ENCODE measurements at regions not wholly inside any gene's neighbourhood (a gene's known extent, or its start where the extent isn't known, plus 50 kb on each side); places are given as distances from the start of the nearest gene placed in this dataset.

GRCh38 chr18:46297124-46297523 lies 192.9 kb downstream of the HAUS1 start:
- H3K4me1 Mint-ChIP-seq (ENCODE audit: low read depth) = peaks cover 18% of the 10 kb centered on the region
- H3K36me3 Mint-ChIP-seq (ENCODE audit: low read depth) = no peaks in the 10 kb centered on the region
- ATAC-seq = no peak
- ChIA-PET POLR2A (no interaction called here), CTCF (interaction anchor here (1.7 kb wide), 1 partner anchor 124 kb away, joined by 6 read pairs; a partner anchor contains a TSS)
- H3K9me3 Mint-ChIP-seq (ENCODE audit: insufficient read depth) = no peaks in the 10 kb centered on the region
- no peak for DNase-seq
- H3K27ac Mint-ChIP-seq = no peak overlapping the region
- peaks cover 6% of the 10 kb centered on the region for H3K27me3 Mint-ChIP-seq (ENCODE audit: low read depth)
- H3K4me3 Mint-ChIP-seq = no peak overlapping the region

- H3K9me3 Mint-ChIP-seq (ENCODE audit: insufficient read depth) = no peaks in the 10 kb centered on the region
- no peak overlapping the region for H3K4me3 Mint-ChIP-seq
- peaks cover 19% of the 10 kb centered on the region for H3K4me1 Mint-ChIP-seq (ENCODE audit: low read depth)
- peak; percentile 71 for ATAC-seq
- H3K36me3 Mint-ChIP-seq (ENCODE audit: low read depth) = no peaks in the 10 kb centered on the region
- POLR2A ChIA-PET = no interaction called here
- H3K27ac Mint-ChIP-seq = no peak overlapping the region
- DNase-seq = peak; percentile 48
- CTCF ChIA-PET = interaction anchor here (1.1 to 1.7 kb wide), 2 partner anchors 124 to 360 kb away, joined by 4 to 6 read pairs; a partner anchor contains a TSS
- peaks cover 9% of the 10 kb centered on the region for H3K27me3 Mint-ChIP-seq (ENCODE audit: low read depth)
These were observed 193.4 kb downstream of the HAUS1 start for GRCh38 chr18:46297621-46298020.

GRCh38 chr18:46298511-46298910 lies 194.3 kb downstream of the HAUS1 start:
- ATAC-seq = no peak
- Mint-ChIP-seq H3K9me3 (ENCODE audit: insufficient read depth) (no peaks in the 10 kb centered on the region), H3K36me3 (ENCODE audit: low read depth) (no peaks in the 10 kb centered on the region), H3K27ac (no peak overlapping the region), H3K4me3 (no peak overlapping the region), H3K4me1 (ENCODE audit: low read depth) (peaks cover 22% of the 10 kb centered on the region), H3K27me3 (ENCODE audit: low read depth) (peaks cover 13% of the 10 kb centered on the region)
- ChIA-PET POLR2A (no interaction called here), CTCF (interaction anchor here (1.1 to 1.7 kb wide), 3 partner anchors 17 to 359 kb away, joined by 4 to 6 read pairs (median 5); a partner anchor contains a TSS)
- no peak for DNase-seq

- H3K27me3 Mint-ChIP-seq (ENCODE audit: low read depth) = peaks cover 13% of the 10 kb centered on the region
- no peaks in the 10 kb centered on the region for H3K36me3 Mint-ChIP-seq (ENCODE audit: low read depth)
- DNase-seq = no peak
- CTCF ChIA-PET = interaction anchor here (1.4 kb wide), 1 partner anchor 18 kb away, joined by 5 read pairs; no protein-coding TSS in a partner anchor
- peaks cover 22% of the 10 kb centered on the region for H3K4me1 Mint-ChIP-seq (ENCODE audit: low read depth)
- ATAC-seq = no peak
- H3K4me3 Mint-ChIP-seq = no peak overlapping the region
- POLR2A ChIA-PET = no interaction called here
- H3K27ac Mint-ChIP-seq = no peak overlapping the region
- no peaks in the 10 kb centered on the region for H3K9me3 Mint-ChIP-seq (ENCODE audit: insufficient read depth)
These were observed 195.4 kb downstream of the HAUS1 start for GRCh38 chr18:46299465-46300008.

GRCh38 chr18:46301081-46301480 lies 196.9 kb downstream of the HAUS1 start:
- no peaks in the 10 kb centered on the region for H3K9me3 Mint-ChIP-seq (ENCODE audit: insufficient read depth)
- no peak overlapping the region for H3K4me3 Mint-ChIP-seq
- peaks cover 13% of the 10 kb centered on the region for H3K27me3 Mint-ChIP-seq (ENCODE audit: low read depth)
- peaks cover 22% of the 10 kb centered on the region for H3K4me1 Mint-ChIP-seq (ENCODE audit: low read depth)
- no peak overlapping the region for H3K27ac Mint-ChIP-seq
- ChIA-PET POLR2A (no interaction called here), CTCF (interaction anchor here (2.1 kb wide), 1 partner anchor 128 kb away, joined by 6 read pairs; a partner anchor contains a TSS)
- no peak for ATAC-seq
- no peak for DNase-seq
- H3K36me3 Mint-ChIP-seq (ENCODE audit: low read depth) = no peaks in the 10 kb centered on the region

- ATAC-seq (no peak), DNase-seq (no peak)
- H3K4me3 Mint-ChIP-seq = no peak overlapping the region
- POLR2A ChIA-PET = no interaction called here
- no peaks in the 10 kb centered on the region for H3K36me3 Mint-ChIP-seq (ENCODE audit: low read depth)
- CTCF ChIA-PET = interaction anchor here (1.7 to 2.1 kb wide), 2 partner anchors 129 to 152 kb away, joined by 3 to 6 read pairs; a partner anchor contains a TSS
- peaks cover 19% of the 10 kb centered on the region for H3K4me1 Mint-ChIP-seq (ENCODE audit: low read depth)
- no peak overlapping the region for H3K27ac Mint-ChIP-seq
- no peaks in the 10 kb centered on the region for H3K9me3 Mint-ChIP-seq (ENCODE audit: insufficient read depth)
- H3K27me3 Mint-ChIP-seq (ENCODE audit: low read depth) = peaks cover 17% of the 10 kb centered on the region
These were observed 197.4 kb downstream of the HAUS1 start for GRCh38 chr18:46301571-46301970.

GRCh38 chr18:46302528-46303485 lies 198.6 kb downstream of the HAUS1 start:
- CTCF ChIA-PET = interaction anchor here (1.1 to 2.1 kb wide), 3 partner anchors 22 to 153 kb away, joined by 3 to 6 read pairs (median 3); a partner anchor contains a TSS
- no peak overlapping the region for H3K27ac Mint-ChIP-seq
- H3K27me3 Mint-ChIP-seq (ENCODE audit: low read depth) = peaks cover 23% of the 10 kb centered on the region
- POLR2A ChIA-PET = no interaction called here
- H3K4me1 Mint-ChIP-seq (ENCODE audit: low read depth) = peaks cover 7% of the 10 kb centered on the region
- ATAC-seq = no peak
- peaks cover 8% of the 10 kb centered on the region for H3K9me3 Mint-ChIP-seq (ENCODE audit: insufficient read depth)
- DNase-seq = no peak
- no peaks in the 10 kb centered on the region for H3K36me3 Mint-ChIP-seq (ENCODE audit: low read depth)
- no peak overlapping the region for H3K4me3 Mint-ChIP-seq

- ATAC-seq (no peak), DNase-seq (no peak)
- no peak overlapping the region for H3K27ac Mint-ChIP-seq
- H3K36me3 Mint-ChIP-seq (ENCODE audit: low read depth) = no peaks in the 10 kb centered on the region
- H3K27me3 Mint-ChIP-seq (ENCODE audit: low read depth) = peaks cover 16% of the 10 kb centered on the region
- no peaks in the 10 kb centered on the region for H3K4me1 Mint-ChIP-seq (ENCODE audit: low read depth)
- H3K9me3 Mint-ChIP-seq (ENCODE audit: insufficient read depth) = peaks cover 8% of the 10 kb centered on the region
- H3K4me3 Mint-ChIP-seq = no peak overlapping the region
- POLR2A ChIA-PET = no interaction called here
- CTCF ChIA-PET = interaction anchor here (1.1 kb wide), 1 partner anchor 50 kb away, joined by 3 read pairs; no protein-coding TSS in a partner anchor
These were observed 206.1 kb downstream of the HAUS1 start for GRCh38 chr18:46310258-46310657.

GRCh38 chr18:46310675-46311345 lies 206.6 kb downstream of the HAUS1 start:
- Mint-ChIP-seq H3K4me1 (ENCODE audit: low read depth) (no peaks in the 10 kb centered on the region), H3K27ac (no peak overlapping the region), H3K4me3 (no peak overlapping the region), H3K27me3 (ENCODE audit: low read depth) (peaks cover 16% of the 10 kb centered on the region), H3K36me3 (ENCODE audit: low read depth) (no peaks in the 10 kb centered on the region), H3K9me3 (ENCODE audit: insufficient read depth) (peaks cover 8% of the 10 kb centered on the region)
- POLR2A ChIA-PET = no interaction called here
- DNase-seq = no peak
- CTCF ChIA-PET = interaction anchor here (1.1 kb wide), 1 partner anchor 50 kb away, joined by 3 read pairs; no protein-coding TSS in a partner anchor
- no peak for ATAC-seq

GRCh38 chr18:46311491-46311890 lies 207.3 kb downstream of the HAUS1 start:
- peaks cover 12% of the 10 kb centered on the region for H3K27me3 Mint-ChIP-seq (ENCODE audit: low read depth)
- CTCF ChIA-PET = no interaction called here
- no peak overlapping the region for H3K27ac Mint-ChIP-seq
- no peak overlapping the region for H3K4me3 Mint-ChIP-seq
- ATAC-seq (no peak), DNase-seq (no peak)
- POLR2A ChIA-PET = no interaction called here
- H3K36me3 Mint-ChIP-seq (ENCODE audit: low read depth) = no peaks in the 10 kb centered on the region
- H3K9me3 Mint-ChIP-seq (ENCODE audit: insufficient read depth) = peaks cover 8% of the 10 kb centered on the region
- H3K4me1 Mint-ChIP-seq (ENCODE audit: low read depth) = no peaks in the 10 kb centered on the region

GRCh38 chr18:46312221-46312620 lies 208.0 kb downstream of the HAUS1 start:
- ChIA-PET CTCF (no interaction called here), POLR2A (no interaction called here)
- Mint-ChIP-seq H3K4me3 (no peak overlapping the region), H3K27ac (no peak overlapping the region), H3K36me3 (ENCODE audit: low read depth) (no peaks in the 10 kb centered on the region), H3K27me3 (ENCODE audit: low read depth) (peaks cover 9% of the 10 kb centered on the region), H3K9me3 (ENCODE audit: insufficient read depth) (peaks cover 5% of the 10 kb centered on the region), H3K4me1 (ENCODE audit: low read depth) (no peaks in the 10 kb centered on the region)
- no peak for DNase-seq
- no peak for ATAC-seq

- Mint-ChIP-seq H3K27ac (no peak overlapping the region), H3K4me3 (no peak overlapping the region), H3K27me3 (ENCODE audit: low read depth) (peaks cover 3% of the 10 kb centered on the region), H3K9me3 (ENCODE audit: insufficient read depth) (no peaks in the 10 kb centered on the region), H3K36me3 (ENCODE audit: low read depth) (no peaks in the 10 kb centered on the region), H3K4me1 (ENCODE audit: low read depth) (no peaks in the 10 kb centered on the region)
- ChIA-PET POLR2A (no interaction called here), CTCF (no interaction called here)
- DNase-seq (no peak), ATAC-seq (no peak)
These were observed 209.3 kb downstream of the HAUS1 start for GRCh38 chr18:46313521-46313920.

Measured in activated CD8-positive, alpha-beta T cell treated with anti-CD3 and anti-CD28 coated beads, Interleukin-2, amount 10 ng/mL, durations not matched to agents 7 days and 5 days (primary cell).